IMR-90 (cell line): ENCODE measurements at regions not wholly inside any gene's neighbourhood (a gene's known extent, or its start where the extent isn't known, plus 50 kb on each side); places are given as distances from the start of the nearest gene placed in this dataset.

ENCODE experiments used
- ATAC-seq: fragments of 200-7000 bp; cut with Tn5 transposase; 2 replicates; pipeline ENCODE4 v1.9.1; 2020; ENCODE audit warnings: low read depth, mild to moderate bottlenecking, moderate library complexity
- BruUV-seq: library from RNA; stranded (reverse); fragments of 400-500 nt; replicated peaks from 2 replicates; lab custom pipeline; 2021; lab: Mats Ljungman, UMichigan
- CTCF ChIA-PET: fragments of 300-600 bp; formaldehyde crosslinking; extraction: SDS; loops from one replicate; lab custom pipeline; 2021; ENCODE audit warnings: antibody characterized with exemption; lab: Yijun Ruan, JAX
- POLR2A ChIA-PET: fragments of 300-600 bp; sonication (Branson Sonifier 250); formaldehyde crosslinking; loops from one replicate; lab custom pipeline; 2022; ENCODE audit warnings: antibody characterized with exemption; ENCODE audit not compliant: unreplicated experiment; lab: Charles Lee
- DNase-seq: peaks from one replicate; pipeline ENCODE4 v3.0.0; 2013
- H2AFZ ChIP-seq: replicated peaks from 2 replicates; pipeline ENCODE3; 2013; ENCODE audit warnings: low read length, mild to moderate bottlenecking; ENCODE audit not compliant: poor library complexity
- H2AK5ac ChIP-seq: 2 replicates; pipeline ENCODE4 v1.6.1; 2013; ENCODE audit warnings: low read depth, low read length, inconsistent platforms
- H2AK9ac ChIP-seq: replicated peaks from 2 replicates; pipeline ENCODE3; 2013; ENCODE audit warnings: mild to moderate bottlenecking, low read depth, low read length, moderate library complexity; ENCODE audit not compliant: poor library complexity
- H2BK120ac ChIP-seq: 2 replicates; pipeline ENCODE4 v1.6.1; 2013; ENCODE audit warnings: low read depth, low read length, inconsistent platforms
- H2BK15ac ChIP-seq: 3 replicates; pipeline ENCODE4 v1.6.1; 2013; ENCODE audit warnings: low read depth, low read length, inconsistent platforms
- H2BK20ac ChIP-seq: 2 replicates; pipeline ENCODE4 v1.6.1; 2013; ENCODE audit warnings: low read depth, mild to moderate bottlenecking, inconsistent platforms, low read length, moderate library complexity
- H2BK5ac ChIP-seq: 2 replicates; pipeline ENCODE4 v1.6.1; 2013; ENCODE audit warnings: mild to moderate bottlenecking, low read depth, low read length, inconsistent platforms; ENCODE audit not compliant: poor library complexity, severe bottlenecking
- H3K14ac ChIP-seq: replicated peaks from 2 replicates; pipeline ENCODE4 v1.6.1; 2013; ENCODE audit warnings: low read depth, low read length, inconsistent platforms
- H3K18ac ChIP-seq: 2 replicates; pipeline ENCODE4 v1.6.1; 2013; ENCODE audit warnings: low read depth, low read length, control low read depth
- H3K23ac ChIP-seq: 2 replicates; pipeline ENCODE4 v1.6.1; 2013; ENCODE audit warnings: low read depth, low read length, inconsistent platforms
- H3K27ac ChIP-seq: 2 replicates; pipeline ENCODE4 v1.5.1; 2013; ENCODE audit warnings: mild to moderate bottlenecking, control low read depth, low read length; ENCODE audit not compliant: insufficient read depth
- H3K27me3 ChIP-seq: 2 replicates; pipeline ENCODE4 v1.6.1; 2013; ENCODE audit warnings: low read length; ENCODE audit not compliant: control insufficient read depth, insufficient read depth
- H3K36me3 ChIP-seq: 2 replicates; pipeline ENCODE4 v1.6.1; 2013; ENCODE audit warnings: low read length, mixed read lengths; ENCODE audit not compliant: control insufficient read depth, insufficient read depth
- H3K4ac ChIP-seq: 2 replicates; pipeline ENCODE4 v1.6.1; 2013; ENCODE audit warnings: low read depth, low read length, inconsistent platforms
- H3K4me1 ChIP-seq: 2 replicates; pipeline ENCODE4 v1.6.1; 2013; ENCODE audit warnings: low read length, mixed read lengths; ENCODE audit not compliant: control insufficient read depth, insufficient read depth
- H3K4me2 ChIP-seq: 2 replicates; pipeline ENCODE4 v1.6.1; 2013; ENCODE audit warnings: low read depth, mild to moderate bottlenecking, control low read depth, low read length, moderate library complexity
- H3K4me3 ChIP-seq: 2 replicates; pipeline ENCODE4 v1.5.1; 2013; ENCODE audit warnings: low read depth, mild to moderate bottlenecking, control low read depth, low read length, moderate library complexity; ENCODE audit not compliant: insufficient read depth
- H3K56ac ChIP-seq: 2 replicates; pipeline ENCODE4 v1.6.1; 2013; ENCODE audit warnings: low read length, inconsistent platforms; ENCODE audit not compliant: insufficient read depth; ENCODE audit errors: extremely low read depth
- H3K79me1 ChIP-seq, 2 experiments: 2 replicates each; pipeline ENCODE4 v1.6.1; 2013; ENCODE audit warnings: low read length in 2 of 2, inconsistent platforms in 1 of 2, low read depth in 1 of 2
- H3K9ac ChIP-seq: 2 replicates; pipeline ENCODE4 v1.6.1; 2013; ENCODE audit warnings: low read depth, low read length, control low read depth
- H3K9me1 ChIP-seq: 2 replicates; pipeline ENCODE4 v1.6.1; 2013; ENCODE audit warnings: low read length, inconsistent platforms; ENCODE audit not compliant: insufficient read depth
- H3K9me3 ChIP-seq: 2 replicates; pipeline ENCODE4 v1.6.1; 2013; ENCODE audit warnings: low read length; ENCODE audit not compliant: control insufficient read depth, insufficient read depth
- H4K20me1 ChIP-seq: 2 replicates; pipeline ENCODE4 v1.6.1; 2013; ENCODE audit warnings: low read length, inconsistent platforms; ENCODE audit not compliant: insufficient read depth
- H4K5ac ChIP-seq: 2 replicates; pipeline ENCODE4 v1.6.1; 2013; ENCODE audit warnings: mild to moderate bottlenecking, low read depth, low read length, control low read depth
- H4K8ac ChIP-seq, 2 experiments: 2 replicates each; pipeline ENCODE4 v1.6.1; 2013; ENCODE audit warnings: low read depth in 2 of 2, low read length in 2 of 2, control low read depth in 1 of 2, inconsistent platforms in 1 of 2
- H4K91ac ChIP-seq: 2 replicates; pipeline ENCODE4 v1.6.1; 2013; ENCODE audit warnings: low read depth, low read length, inconsistent platforms; ENCODE audit not compliant: insufficient read depth
- BHLHE40 ChIP-seq: fragments of 150-350 bp; IDR thresholded peaks from 2 replicates; pipeline ENCODE4 v1.6.1; 2016; ENCODE audit warnings: mild to moderate bottlenecking, low read depth, low read length
- CEBPB ChIP-seq: IDR thresholded peaks from 2 replicates; pipeline ENCODE4 v1.6.1; 2012; ENCODE audit warnings: low read depth, low read length, improper control_type of control experiment
- CHD1 ChIP-seq: IDR thresholded peaks from 2 replicates; pipeline ENCODE4 v1.6.1; 2012; ENCODE audit warnings: low read depth, low read length, improper control_type of control experiment
- FOS ChIP-seq: fragments of 150-350 bp; IDR thresholded peaks from 2 replicates; pipeline ENCODE4 v1.6.1; 2016; ENCODE audit warnings: low read depth, low read length
- MAZ ChIP-seq: IDR thresholded peaks from 2 replicates; pipeline ENCODE4 v1.6.1; 2012; ENCODE audit warnings: low read depth, mild to moderate bottlenecking, low read length, improper control_type of control experiment, moderate library complexity, borderline replicate concordance
- MXI1 ChIP-seq: IDR thresholded peaks from 2 replicates; pipeline ENCODE4 v1.6.1; 2012; ENCODE audit warnings: low read depth, mild to moderate bottlenecking, low read length, moderate library complexity, borderline replicate concordance
- NFE2L2 ChIP-seq: fragments of 150-350 bp; IDR thresholded peaks from 2 replicates; pipeline ENCODE4 v1.6.1; 2016; ENCODE audit warnings: low read depth, mild to moderate bottlenecking, low read length
- POLR2A ChIP-seq: IDR thresholded peaks from 2 replicates; pipeline ENCODE4 v1.6.1; 2012; ENCODE audit warnings: mild to moderate bottlenecking, low read depth, low read length
- RAD21 ChIP-seq: IDR thresholded peaks from 2 replicates; pipeline ENCODE4 v1.6.1; 2012; ENCODE audit warnings: low read length, improper control_type of control experiment
- RCOR1 ChIP-seq: IDR thresholded peaks from 2 replicates; pipeline ENCODE4 v1.6.1; 2012; ENCODE audit warnings: mild to moderate bottlenecking, low read length, improper control_type of control experiment; ENCODE audit not compliant: insufficient replicate concordance
- RFX5 ChIP-seq: IDR thresholded peaks from 2 replicates; pipeline ENCODE4 v1.8.0; 2012; ENCODE audit warnings: low read depth, mild to moderate bottlenecking, low read length, moderate library complexity
- SMC3 ChIP-seq: fragments of 150-350 bp; IDR thresholded peaks from 2 replicates; pipeline ENCODE4 v1.6.1; 2016; ENCODE audit warnings: low read depth, mild to moderate bottlenecking, antibody characterized with exemption, low read length, moderate library complexity
- WGBS, 2 experiments: methylation state at CpG; one replicate each; pipeline versions ENCODE4 v1.1.5 to v1.1.7; 2013; ENCODE audit warnings: missing lambda C conversion rate in 2 of 2; ENCODE audit not compliant: insufficient read length in 1 of 2; ENCODE audit errors: extremely low coverage in 2 of 2; 5-methylcytosine and 5-hydroxymethylcytosine counted together
- dilution Hi-C: fragments of 300-500 bp; cut with HindIII; formaldehyde crosslinking; loops from one replicate; pipeline ENCODE4 v1.14.3; 2018; ENCODE audit warnings: low sequenced_read_pairs; ENCODE audit not compliant: unreplicated experiment
- in situ Hi-C: fragments of 300-500 bp; cut with MboI; formaldehyde crosslinking; loops from 3 replicates; pipeline ENCODE4 v1.14.3; 2019; ENCODE audit warnings: low sequenced_read_pairs, inconsistent platforms, mixed read lengths
- intact Hi-C: fragments of 100-400 bp; cut with micrococcal nuclease; formaldehyde crosslinking; loops from 2 replicates; pipeline ENCODE4 v1.10.0; 2022
- TF ChIP-seq, protein P1 (sequence below): fragments of 150-350 bp; IDR thresholded peaks from 2 replicates; pipeline ENCODE4 v1.6.1; 2017; ENCODE audit warnings: mild to moderate bottlenecking, antibody characterized with exemption, low read length, low read depth
- TF ChIP-seq, protein P2 (sequence below): fragments of 150-350 bp; IDR thresholded peaks from 2 replicates; pipeline ENCODE4 v1.6.1; 2016; ENCODE audit warnings: low read depth, mild to moderate bottlenecking, low read length, moderate library complexity, borderline replicate concordance
- TF ChIP-seq, protein P3 (sequence below): conservative IDR thresholded peaks from 2 replicates; pipeline ENCODE4 v1.5.1; 2012; ENCODE audit warnings: mild to moderate bottlenecking, low read depth, low read length, improper control_type of control experiment

DNA sequence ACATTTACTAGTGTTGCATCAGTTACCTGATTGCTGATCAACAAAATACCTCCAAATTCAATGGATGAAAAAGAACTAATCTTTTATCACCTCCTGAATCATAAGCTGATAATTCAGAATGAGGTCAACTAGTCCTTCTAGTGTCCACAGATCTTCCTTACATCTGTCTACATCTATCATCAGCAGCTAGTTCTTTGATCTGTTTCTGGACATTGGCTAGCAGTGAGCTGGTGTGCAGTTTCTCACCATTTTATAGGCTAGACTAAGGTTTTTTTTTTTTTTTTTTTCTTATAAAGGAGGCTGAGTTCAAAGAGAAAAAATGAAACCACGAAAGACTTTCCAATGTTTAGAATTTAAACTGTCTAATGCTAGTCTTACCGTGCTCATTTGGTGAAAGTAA is 534.3 kb upstream of the ST8SIA4 start:
- H2BK15ac ChIP-seq = no peak overlapping the region
- ChIA-PET CTCF (no interaction called here), POLR2A (no interaction called here)
- no peak overlapping the region for H3K56ac ChIP-seq
- H3K9ac ChIP-seq = no peak overlapping the region
- 0 out of 2 replicates have a peak, but pooled peaks cover 2% of the 10 kb centered on the region for H3K9me3 ChIP-seq
- no peak overlapping the region for H2BK20ac ChIP-seq
- H3K4me2 ChIP-seq = no peak overlapping the region
- no peak overlapping the region for H3K27ac ChIP-seq
- H3K4ac ChIP-seq = no peak overlapping the region
- intact Hi-C loops = no loop called here
- no peak overlapping the region for H3K4me3 ChIP-seq
- dilution Hi-C loops = no loop called here
- no peaks in the 10 kb centered on the region for H3K9me1 ChIP-seq
- no peaks in the 10 kb centered on the region for H3K4me1 ChIP-seq
- no peak overlapping the region for H3K14ac ChIP-seq
- H3K36me3 ChIP-seq = no peaks in the 10 kb centered on the region
- H4K8ac ChIP-seq = no peak overlapping the region
- H4K5ac ChIP-seq = no peak overlapping the region
- DNase-seq (no peak), ATAC-seq (no peak)
- H4K91ac ChIP-seq = no peak overlapping the region
- no peak overlapping the region for H2BK5ac ChIP-seq
- in situ Hi-C loops = no loop called here
- WGBS, 2 experiments = no CpG with 5 or more reads among the region's 2 CpGs
- no peak overlapping the region for H3K18ac ChIP-seq
- no peak overlapping the region for H3K23ac ChIP-seq
- H3K79me1 ChIP-seq = no peaks in the 10 kb centered on the region
- TF ChIP-seq CHD1 (no peak), POLR2A (no peak), SMC3 (no peak), CEBPB (no peak), MXI1 (no peak), RAD21 (no peak), MAZ (no peak), NFE2L2 (no peak), RFX5 (no peak), BHLHE40 (no peak), RCOR1 (no peak), FOS (no peak)
- TF ChIP-seq, protein P1, sequence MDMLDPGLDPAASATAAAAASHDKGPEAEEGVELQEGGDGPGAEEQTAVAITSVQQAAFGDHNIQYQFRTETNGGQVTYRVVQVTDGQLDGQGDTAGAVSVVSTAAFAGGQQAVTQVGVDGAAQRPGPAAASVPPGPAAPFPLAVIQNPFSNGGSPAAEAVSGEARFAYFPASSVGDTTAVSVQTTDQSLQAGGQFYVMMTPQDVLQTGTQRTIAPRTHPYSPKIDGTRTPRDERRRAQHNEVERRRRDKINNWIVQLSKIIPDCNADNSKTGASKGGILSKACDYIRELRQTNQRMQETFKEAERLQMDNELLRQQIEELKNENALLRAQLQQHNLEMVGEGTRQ = no peak
- TF ChIP-seq, protein P2, sequence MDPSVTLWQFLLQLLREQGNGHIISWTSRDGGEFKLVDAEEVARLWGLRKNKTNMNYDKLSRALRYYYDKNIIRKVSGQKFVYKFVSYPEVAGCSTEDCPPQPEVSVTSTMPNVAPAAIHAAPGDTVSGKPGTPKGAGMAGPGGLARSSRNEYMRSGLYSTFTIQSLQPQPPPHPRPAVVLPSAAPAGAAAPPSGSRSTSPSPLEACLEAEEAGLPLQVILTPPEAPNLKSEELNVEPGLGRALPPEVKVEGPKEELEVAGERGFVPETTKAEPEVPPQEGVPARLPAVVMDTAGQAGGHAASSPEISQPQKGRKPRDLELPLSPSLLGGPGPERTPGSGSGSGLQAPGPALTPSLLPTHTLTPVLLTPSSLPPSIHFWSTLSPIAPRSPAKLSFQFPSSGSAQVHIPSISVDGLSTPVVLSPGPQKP = no peak
- TF ChIP-seq, protein P3, sequence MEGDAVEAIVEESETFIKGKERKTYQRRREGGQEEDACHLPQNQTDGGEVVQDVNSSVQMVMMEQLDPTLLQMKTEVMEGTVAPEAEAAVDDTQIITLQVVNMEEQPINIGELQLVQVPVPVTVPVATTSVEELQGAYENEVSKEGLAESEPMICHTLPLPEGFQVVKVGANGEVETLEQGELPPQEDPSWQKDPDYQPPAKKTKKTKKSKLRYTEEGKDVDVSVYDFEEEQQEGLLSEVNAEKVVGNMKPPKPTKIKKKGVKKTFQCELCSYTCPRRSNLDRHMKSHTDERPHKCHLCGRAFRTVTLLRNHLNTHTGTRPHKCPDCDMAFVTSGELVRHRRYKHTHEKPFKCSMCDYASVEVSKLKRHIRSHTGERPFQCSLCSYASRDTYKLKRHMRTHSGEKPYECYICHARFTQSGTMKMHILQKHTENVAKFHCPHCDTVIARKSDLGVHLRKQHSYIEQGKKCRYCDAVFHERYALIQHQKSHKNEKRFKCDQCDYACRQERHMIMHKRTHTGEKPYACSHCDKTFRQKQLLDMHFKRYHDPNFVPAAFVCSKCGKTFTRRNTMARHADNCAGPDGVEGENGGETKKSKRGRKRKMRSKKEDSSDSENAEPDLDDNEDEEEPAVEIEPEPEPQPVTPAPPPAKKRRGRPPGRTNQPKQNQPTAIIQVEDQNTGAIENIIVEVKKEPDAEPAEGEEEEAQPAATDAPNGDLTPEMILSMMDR = no peak
- H2AK5ac ChIP-seq = no peak overlapping the region
- BruUV-seq = no TSS peak
- H2AK9ac ChIP-seq = no peak overlapping the region
- no peak overlapping the region for H2BK120ac ChIP-seq
- H3K27me3 ChIP-seq = no peaks in the 10 kb centered on the region
- no peaks in the 10 kb centered on the region for H4K20me1 ChIP-seq
- no peak overlapping the region for H2AFZ ChIP-seq
